Liver (tissue), 3 donors: ENCODE measurements at regions not wholly inside any gene's neighbourhood (a gene's known extent, or its start where the extent isn't known, plus 50 kb on each side); places are given as distances from the start of the nearest gene placed in this dataset.
"Not testable (repeated sequence)": the region's sequence is repeated elsewhere in the genome, so short reads cannot be mapped to it uniquely, and the experiment has no call there.

ENCODE experiments used
- CTCF ChIP-seq: fragments of 150-350 bp; IDR thresholded peaks from 2 replicates; pipeline ENCODE4 v1.5.1; 2017; ENCODE audit warnings: improper control_type of control experiment, low read depth, low read length; ENCODE audit not compliant: missing input control
- GABPA ChIP-seq, 2 donors: IDR thresholded peaks in 1 of 2; conservative IDR thresholded peaks in 1 of 2; 2 replicates each; pipeline ENCODE4 v1.6.1; 2016; ENCODE audit warnings: antibody characterized with exemption in 2 of 2, mild to moderate bottlenecking in 1 of 2, moderate library complexity in 1 of 2
- donor health status: healthy.
- donor health status: healthy.

- TF ChIP-seq CTCF; GABPA (IDR thresholded peaks at IDR 0.05 in 1 of 2, conservative IDR thresholded peaks at IDR 0.05 in 1 of 2): not testable (repeated sequence)
Observed at GRCh38 chr16:88161623-88162275, 210.5 kb downstream of the BANP start.
